Sigmoid colon (tissue), 6 donors: ENCODE measurements at regions not wholly inside any gene's neighbourhood (a gene's known extent, or its start where the extent isn't known, plus 50 kb on each side); places are given as distances from the start of the nearest gene placed in this dataset.

ENCODE experiments used
- DNase-seq: peaks from one replicate; pipeline ENCODE4 v3.0.0-alpha.2; 2019
- H3K27ac ChIP-seq, 4 donors: fragments of 200-600 bp; sonication (generic); one replicate each; pipeline ENCODE4 v1.5.1; 2016 to 2019; ENCODE audit warnings: mild to moderate bottlenecking in 1 of 4
- H3K27me3 ChIP-seq, 3 donors: fragments of 200-600 bp; sonication (generic); one replicate each; pipeline ENCODE4 v1.5.1; 2019; ENCODE audit warnings: mild to moderate bottlenecking in 1 of 3
- H3K36me3 ChIP-seq, 4 donors: fragments of 200-600 bp; sonication (generic); one replicate each; pipeline ENCODE4 v1.5.1; 2016 to 2019
- H3K4me1 ChIP-seq, 4 donors: fragments of 200-600 bp; sonication (generic); one replicate each; pipeline ENCODE4 v1.5.1; 2017 to 2019
- H3K4me3 ChIP-seq, 4 donors: fragments of 200-600 bp; sonication (generic); one replicate each; pipeline ENCODE4 v1.5.1; 2017 to 2019; ENCODE audit warnings: mild to moderate bottlenecking in 2 of 4, moderate library complexity in 1 of 4
- H3K9me3 ChIP-seq, 4 donors: fragments of 200-600 bp in 3 of 4; sonication (generic) in 3 of 4; one replicate each; pipeline versions ENCODE4 v1.5.1 to v1.6.1; 2013 to 2019
- CTCF ChIP-seq, 4 experiments: fragments of 450-650 bp in 3 of 4; fragments of 200-600 bp in 1 of 4; IDR thresholded peaks; one replicate each; pipeline ENCODE4 v1.5.1; 2016 to 2019; ENCODE audit warnings: antibody characterized with exemption in 4 of 4, mild to moderate bottlenecking in 3 of 4, moderate library complexity in 2 of 4
- EP300 ChIP-seq, 4 donors: sonication (generic); formaldehyde crosslinking; IDR thresholded peaks; one replicate each; pipeline ENCODE4 v1.6.1; 2017; ENCODE audit warnings: antibody characterized with exemption in 4 of 4
- POLR2A ChIP-seq, 2 donors: fragments of 450-650 bp; IDR thresholded peaks; one replicate each; pipeline ENCODE4 v1.6.1; 2016; ENCODE audit warnings: antibody characterized with exemption in 2 of 2, mild to moderate bottlenecking in 2 of 2, moderate library complexity in 2 of 2
- POLR2AphosphoS5 ChIP-seq, 4 donors: sonication (generic); formaldehyde crosslinking; IDR thresholded peaks; one replicate each; pipeline ENCODE4 v1.6.1; 2017; ENCODE audit warnings: antibody characterized with exemption in 4 of 4
- WGBS, 2 donors: extraction: QIAGEN DNeasy Blood & Tissue Kit; methylation state at CpG; one replicate each; pipeline ENCODE4 v1.1.7; 2013; 5-methylcytosine and 5-hydroxymethylcytosine counted together
- intact Hi-C: fragments of 100-400 bp; cut with DNase I; formaldehyde crosslinking; loops from one replicate; pipeline ENCODE4 v1.15.1; 2023
- donor health status: healthy with polysubstance abuse.
- donor health status: healthy.

GRCh38 chr2:6757215-6757614 lies 108.5 kb downstream of the CMPK2 start:
- Histone ChIP-seq H3K27ac (no peak overlapping the region), H3K27me3 (no peaks in the 10 kb centered on the region), H3K36me3 (no peaks in the 10 kb centered on the region), H3K9me3 (no peaks in the 10 kb centered on the region), H3K4me3 (no peak overlapping the region), H3K4me1 (no peaks in the 10 kb centered on the region)
- WGBS, 2 donors: 80 to 88% methylated on average over 10 of the region's 10 CpGs
- intact Hi-C loops: no loop called here
- TF ChIP-seq CTCF (IDR thresholded peaks at IDR 0.05) (no peak), EP300 (IDR thresholded peaks at IDR 0.05) (no peak), POLR2AphosphoS5 (IDR thresholded peaks at IDR 0.05) (no peak), POLR2A (IDR thresholded peaks at IDR 0.05) (no peak)
- no peak for DNase-seq

GRCh38 chr2:6759689-6760088 lies 106.0 kb downstream of the CMPK2 start:
- Histone ChIP-seq H3K27me3 (no peaks in the 10 kb centered on the region), H3K27ac (no peak overlapping the region), H3K9me3 (no peaks in the 10 kb centered on the region), H3K4me1 (no peaks in the 10 kb centered on the region), H3K4me3 (no peak overlapping the region), H3K36me3 (no peaks in the 10 kb centered on the region)
- no peak for DNase-seq
- intact Hi-C loops: no loop called here
- TF ChIP-seq CTCF (IDR thresholded peaks at IDR 0.05): no peak
- TF ChIP-seq EP300 (IDR thresholded peaks at IDR 0.05): no peak
- no peak for TF ChIP-seq POLR2A (IDR thresholded peaks at IDR 0.05)
- no peak for TF ChIP-seq POLR2AphosphoS5 (IDR thresholded peaks at IDR 0.05)
- WGBS, 2 donors: 82 to 95% methylated on average over 2 of the region's 2 CpGs

- no peak for TF ChIP-seq POLR2AphosphoS5 (IDR thresholded peaks at IDR 0.05)
- TF ChIP-seq POLR2A (IDR thresholded peaks at IDR 0.05): no peak
- TF ChIP-seq EP300 (IDR thresholded peaks at IDR 0.05): no peak
- no peak for TF ChIP-seq CTCF (IDR thresholded peaks at IDR 0.05)
- no peak for DNase-seq
- Histone ChIP-seq H3K9me3 (no peaks in the 10 kb centered on the region), H3K4me1 (no peaks in the 10 kb centered on the region), H3K36me3 (no peaks in the 10 kb centered on the region), H3K27me3 (no peaks in the 10 kb centered on the region), H3K27ac (no peak overlapping the region), H3K4me3 (no peak overlapping the region)
- 83 to 97% methylated on average over 5 of the region's 5 CpGs for WGBS, 2 donors
- intact Hi-C loops: no loop called here
Measured at GRCh38 chr2:6760132-6760531, 105.6 kb downstream of the CMPK2 start.

GRCh38 chr2:6764968-6765723 lies 100.6 kb downstream of the CMPK2 start:
- no peak for DNase-seq
- Histone ChIP-seq H3K9me3 (no peaks in the 10 kb centered on the region), H3K4me1 (no peaks in the 10 kb centered on the region), H3K36me3 (no peaks in the 10 kb centered on the region), H3K4me3 (no peak overlapping the region), H3K27ac (no peak overlapping the region), H3K27me3 (no peaks in the 10 kb centered on the region)
- TF ChIP-seq CTCF (IDR thresholded peaks at IDR 0.05) (no peak), POLR2A (IDR thresholded peaks at IDR 0.05) (no peak), EP300 (IDR thresholded peaks at IDR 0.05) (no peak), POLR2AphosphoS5 (IDR thresholded peaks at IDR 0.05) (no peak)
- intact Hi-C loops: no loop called here
- WGBS, 2 donors: 88 to 91% methylated on average over 9 of the region's 9 CpGs

- Histone ChIP-seq H3K9me3 (no peaks in the 10 kb centered on the region), H3K36me3 (no peaks in the 10 kb centered on the region), H3K27me3 (no peaks in the 10 kb centered on the region), H3K4me1 (peaks cover 0 to 7% (median 2%) of the 10 kb centered on the region in 4 donors), H3K27ac (no peak overlapping the region), H3K4me3 (no peak overlapping the region)
- DNase-seq: no peak
- TF ChIP-seq POLR2AphosphoS5 (IDR thresholded peaks at IDR 0.05) (no peak), EP300 (IDR thresholded peaks at IDR 0.05) (no peak), POLR2A (IDR thresholded peaks at IDR 0.05) (no peak)
- intact Hi-C loops: no loop called here
Measured at GRCh38 chr2:6769346-6769745, 96.4 kb downstream of the CMPK2 start.
